Ramos (cell line): ENCODE measurements at regions not wholly inside any gene's neighbourhood (a gene's known extent, or its start where the extent isn't known, plus 50 kb on each side); places are given as distances from the start of the nearest gene placed in this dataset.
"Not testable (repeated sequence)": the region's sequence is repeated elsewhere in the genome, so short reads cannot be mapped to it uniquely, and the experiment has no call there.

Source experiments
- in situ Hi-C: fragments of 300-500 bp; cut with MboI; formaldehyde crosslinking; loops from one replicate; pipeline ENCODE4 v1.14.3; 2022; ENCODE audit warnings: low sequenced_read_pairs; ENCODE audit not compliant: unreplicated experiment

- in situ Hi-C loops = no loop called here
These were observed 1080.9 kb downstream of the SLITRK5 start for GRCh38 chr13:88752041-88752440.

GRCh38 chr13:88754141-88754540 is 1083.0 kb downstream of the SLITRK5 start:
- in situ Hi-C loops = no loop called here

GRCh38 chr13:88761145-88761544 is 1090.0 kb downstream of the SLITRK5 start:
- in situ Hi-C loops = no loop called here

GRCh38 chr13:88764103-88764502 is 1092.9 kb downstream of the SLITRK5 start:
- in situ Hi-C loops = no loop called here

GRCh38 chr13:88800505-88800904 is 1129.3 kb downstream of the SLITRK5 start:
- in situ Hi-C loops = no loop called here

- in situ Hi-C loops = no loop called here
These were observed 1130.2 kb downstream of the SLITRK5 start for GRCh38 chr13:88801361-88801760.

- in situ Hi-C loops = no loop called here
These were observed 1131.7 kb downstream of the SLITRK5 start for GRCh38 chr13:88802886-88803285.

- in situ Hi-C loops = no loop called here
These were observed 1135.3 kb downstream of the SLITRK5 start for GRCh38 chr13:88806438-88806837.

GRCh38 chr13:88817560-88817959 is 1146.4 kb downstream of the SLITRK5 start:
- in situ Hi-C loops = no loop called here

- in situ Hi-C loops = no loop called here
These were observed 1151.9 kb downstream of the SLITRK5 start for GRCh38 chr13:88823114-88823513.

GRCh38 chr13:88824218-88824617 is 1153.0 kb downstream of the SLITRK5 start:
- in situ Hi-C loops = no loop called here

- in situ Hi-C loops = no loop called here
These were observed 1168.9 kb downstream of the SLITRK5 start for GRCh38 chr13:88840085-88840484.

- in situ Hi-C loops = not testable (repeated sequence)
These were observed 1181.1 kb downstream of the SLITRK5 start for GRCh38 chr13:88852293-88852692.

- in situ Hi-C loops = no loop called here
These were observed 1186.1 kb downstream of the SLITRK5 start for GRCh38 chr13:88857256-88857655.

- in situ Hi-C loops = no loop called here
These were observed 1191.0 kb downstream of the SLITRK5 start for GRCh38 chr13:88862095-88862620.

- in situ Hi-C loops = no loop called here
These were observed 1191.9 kb downstream of the SLITRK5 start for GRCh38 chr13:88863116-88863515.

GRCh38 chr13:88866195-88866594 is 1195.0 kb downstream of the SLITRK5 start:
- in situ Hi-C loops = no loop called here

- in situ Hi-C loops = no loop called here
These were observed 1212.6 kb downstream of the SLITRK5 start for GRCh38 chr13:88883741-88884140.

GRCh38 chr13:88887045-88887662 is 1216.0 kb downstream of the SLITRK5 start:
- in situ Hi-C loops = no loop called here

GRCh38 chr13:88895261-88895941 is 1224.2 kb downstream of the SLITRK5 start:
- in situ Hi-C loops = no loop called here

GRCh38 chr13:88896466-88896865 is 1225.3 kb downstream of the SLITRK5 start:
- in situ Hi-C loops = no loop called here

GRCh38 chr13:88908961-88909441 is 1237.8 kb downstream of the SLITRK5 start:
- in situ Hi-C loops = no loop called here
